ENCODE measurements at regions not wholly inside any gene's neighbourhood (a gene's known extent, or its start where the extent isn't known, plus 50 kb on each side); places are given as distances from the start of the nearest gene placed in this dataset.
"Not testable (repeated sequence)": the region's sequence is repeated elsewhere in the genome, so short reads cannot be mapped to it uniquely, and the experiment has no call there.

DNA sequence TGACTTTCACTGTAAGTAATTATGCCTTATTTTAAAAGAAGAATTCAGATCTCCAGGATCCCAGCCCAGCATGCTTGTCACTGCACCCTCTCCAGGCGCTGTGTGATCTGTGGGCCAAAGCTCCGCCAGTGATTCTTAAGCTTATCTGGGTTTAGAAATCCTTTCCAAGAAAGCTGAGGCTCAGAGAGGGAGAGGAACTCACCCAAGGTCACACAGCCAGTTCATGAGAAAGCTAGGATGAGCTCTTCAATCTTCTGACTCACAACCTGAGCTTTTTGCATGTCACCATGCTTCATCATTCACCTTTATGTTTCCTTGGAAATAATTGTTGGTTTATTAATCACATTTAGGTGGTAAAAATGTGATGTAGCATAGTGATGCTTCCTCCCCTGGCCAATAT is 136.6 kb upstream of the HAND1 start:
- DNase-seq, result no peak

DNA sequence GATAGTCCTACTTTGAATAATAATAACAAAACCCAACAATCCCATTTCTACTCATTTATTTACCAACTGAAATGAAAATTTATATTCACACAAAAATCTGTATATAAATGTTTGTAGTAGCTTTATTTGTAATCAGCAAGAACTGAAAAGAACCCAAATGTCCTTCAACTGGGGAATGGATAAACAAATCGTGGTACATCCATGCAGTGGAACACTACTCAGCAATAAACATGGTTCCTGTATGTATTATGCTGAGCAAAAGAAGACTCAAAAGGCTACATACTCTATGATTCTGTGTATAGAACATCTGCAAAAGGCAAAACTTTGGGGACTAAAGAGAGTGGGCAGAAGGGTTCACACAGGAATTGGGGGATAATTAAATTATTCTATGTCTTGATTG is 136.1 kb upstream of the HAND1 start:
- DNase-seq, result no peak

DNA sequence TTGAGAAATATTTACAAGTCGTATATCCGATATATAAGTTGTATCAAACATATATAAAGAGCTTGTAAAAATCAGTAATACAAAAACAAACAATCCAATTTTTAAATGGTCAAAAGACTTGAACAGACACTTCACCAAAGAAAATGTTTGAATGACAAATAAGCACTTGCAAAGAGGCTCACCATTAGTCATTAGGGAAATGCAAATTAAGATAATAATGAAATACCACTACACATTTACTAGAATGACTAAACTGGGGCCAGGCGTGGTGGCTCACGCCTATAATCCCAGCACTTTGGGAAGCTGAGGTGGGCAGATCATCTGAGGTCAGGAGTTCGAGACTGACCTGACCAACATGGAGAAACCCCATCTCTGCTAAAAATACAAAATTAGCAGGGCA is 134.6 kb upstream of the HAND1 start:
- no peak for DNase-seq

DNA sequence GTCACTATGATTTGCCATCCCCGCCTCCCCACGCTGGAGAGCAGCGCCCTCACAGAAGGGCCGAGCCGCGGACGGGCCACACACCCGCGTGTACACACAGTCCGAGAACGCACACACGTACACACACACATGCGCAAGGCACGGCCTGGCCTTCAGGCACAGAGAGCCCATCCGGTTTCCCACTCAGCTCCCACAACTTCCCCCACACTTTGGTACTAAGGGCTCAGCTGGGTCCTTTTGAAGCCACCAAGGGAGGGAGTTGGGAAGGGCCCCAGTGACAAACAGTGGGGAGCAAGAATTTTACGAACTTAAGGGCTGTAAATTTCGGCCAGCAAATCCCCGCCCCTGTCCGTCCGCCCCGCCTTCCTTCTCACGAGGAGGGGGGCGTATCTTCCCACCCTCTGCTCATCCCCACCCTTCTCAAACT is 133.3 kb upstream of the HAND1 start:
- DNase-seq, result no peak

DNA sequence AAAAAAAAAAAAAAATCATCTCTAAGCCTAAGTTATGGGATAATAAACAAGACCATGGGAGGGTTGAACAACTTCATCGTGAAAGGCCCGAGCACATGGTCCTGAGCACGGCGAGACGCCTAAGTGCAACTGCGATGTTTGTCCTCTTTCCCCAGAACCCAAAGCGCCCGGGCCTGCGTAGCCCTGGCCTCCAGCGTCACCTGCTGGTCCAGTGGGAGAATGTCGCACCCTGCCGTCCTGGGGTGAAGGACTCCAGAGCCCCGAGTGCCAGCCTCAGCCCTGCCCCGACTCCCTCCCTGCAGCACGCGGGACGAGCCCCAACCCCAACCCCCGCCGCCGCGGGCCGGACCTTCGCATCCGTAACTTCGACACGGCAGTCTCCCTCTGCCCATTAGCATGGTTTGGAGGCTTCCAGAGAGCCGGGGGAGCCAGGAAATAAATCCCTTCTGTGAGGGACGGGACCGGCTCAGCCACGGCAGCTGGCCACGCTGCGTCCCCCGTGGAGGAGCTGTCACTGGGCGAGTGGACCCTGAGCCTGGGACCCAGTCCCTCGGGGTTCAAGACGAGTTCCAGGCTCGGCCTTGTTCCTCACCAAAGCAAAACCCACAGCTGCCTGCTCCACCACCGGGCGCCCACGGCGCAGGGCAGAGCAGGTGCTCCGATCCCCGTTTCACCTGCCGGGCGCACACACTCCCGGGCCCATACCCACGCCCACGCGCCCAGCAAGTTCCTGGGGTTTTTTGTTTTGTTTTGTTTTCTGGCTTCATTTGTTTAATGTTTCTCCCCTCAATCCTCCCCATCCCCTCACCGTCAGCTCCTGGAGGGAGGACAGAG is 132.5 kb upstream of the HAND1 start:
- DNase-seq, result peak; percentile 37 to 52

DNA sequence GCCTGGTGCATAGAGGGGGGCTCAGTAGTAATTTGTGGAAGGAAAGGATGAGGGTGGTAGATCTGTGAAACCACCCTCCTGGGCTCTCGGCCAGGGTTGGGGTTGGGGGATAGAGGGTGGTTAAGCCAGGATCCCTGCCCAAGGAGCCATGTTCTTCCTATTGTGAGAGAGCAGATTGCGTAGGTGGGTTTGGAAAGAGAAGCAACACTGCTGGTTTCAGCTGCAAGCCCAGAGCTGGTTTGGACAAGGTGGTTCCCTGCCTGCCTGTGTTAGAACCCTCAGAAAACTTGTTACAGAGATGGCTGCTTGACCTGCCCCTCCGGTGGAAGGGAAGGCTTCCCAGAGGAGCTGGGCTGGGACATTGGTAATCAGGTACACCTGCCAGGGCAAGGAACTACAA is 131.2 kb upstream of the HAND1 start:
- no peak for DNase-seq

DNA sequence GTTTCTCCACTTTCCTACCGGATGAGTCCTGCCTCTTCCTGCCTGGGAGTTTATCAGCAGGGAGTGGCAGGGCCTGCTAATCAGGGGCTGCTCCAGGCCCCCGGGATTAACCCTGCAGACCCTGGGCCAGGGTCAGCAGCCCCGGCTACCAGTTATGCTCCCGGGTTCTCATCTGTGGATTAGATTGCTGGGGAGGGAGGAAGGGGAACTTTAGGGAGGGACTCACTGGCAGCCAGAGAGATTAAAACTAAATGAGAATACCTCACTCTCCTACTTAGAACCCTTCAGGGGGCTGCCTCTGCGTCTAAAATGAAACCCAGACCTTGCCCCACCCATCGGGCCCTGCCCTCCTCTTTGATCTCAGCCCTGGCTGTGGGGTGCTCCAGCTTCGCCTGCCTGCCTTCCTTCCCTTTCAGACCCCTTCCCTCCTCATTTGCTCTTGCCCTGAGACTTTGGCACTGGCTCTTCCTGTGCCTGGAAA is 130.5 kb upstream of the HAND1 start:
- DNase-seq, result no peak

DNA sequence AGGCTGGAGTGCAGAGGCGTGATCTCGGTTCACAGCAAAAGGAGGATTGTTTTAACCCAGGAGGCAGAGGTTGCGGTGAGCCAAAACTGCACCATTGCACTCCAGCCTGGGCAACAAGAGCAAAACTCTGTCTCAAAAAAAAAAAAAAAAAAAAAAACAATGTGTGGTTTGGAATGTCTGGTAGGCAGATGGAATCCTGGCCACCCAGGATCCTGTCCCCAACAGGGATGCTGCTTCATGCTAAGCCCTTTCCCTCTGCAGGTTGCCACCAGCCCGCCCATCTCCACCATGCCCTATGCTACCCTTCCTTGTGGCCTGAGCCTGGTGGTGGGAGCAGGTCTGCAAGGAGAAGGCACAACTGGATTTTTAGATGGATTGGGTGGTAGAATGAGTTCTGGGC is 129.7 kb upstream of the HAND1 start:
- no peak for DNase-seq

DNA sequence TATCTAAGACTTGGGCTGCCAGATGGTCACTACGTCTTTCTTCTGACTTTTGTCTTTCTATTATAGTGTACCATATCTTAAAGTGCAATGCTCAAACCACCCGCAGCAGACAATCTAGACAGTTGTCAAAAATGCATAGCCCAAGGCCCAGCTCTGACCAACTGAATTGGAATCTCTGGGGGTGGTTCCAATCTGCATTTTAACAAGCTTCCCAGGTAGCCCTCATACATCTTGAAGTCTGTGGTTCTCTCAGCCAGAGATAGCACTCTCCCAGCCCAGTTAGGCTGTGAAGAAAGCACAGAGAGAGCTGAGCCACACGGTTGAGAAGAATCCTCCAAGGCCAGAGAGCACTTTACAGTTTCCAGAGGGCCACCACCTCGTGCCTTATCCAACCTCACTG is 128.2 kb upstream of the HAND1 start:
- DNase-seq, result no peak

DNA sequence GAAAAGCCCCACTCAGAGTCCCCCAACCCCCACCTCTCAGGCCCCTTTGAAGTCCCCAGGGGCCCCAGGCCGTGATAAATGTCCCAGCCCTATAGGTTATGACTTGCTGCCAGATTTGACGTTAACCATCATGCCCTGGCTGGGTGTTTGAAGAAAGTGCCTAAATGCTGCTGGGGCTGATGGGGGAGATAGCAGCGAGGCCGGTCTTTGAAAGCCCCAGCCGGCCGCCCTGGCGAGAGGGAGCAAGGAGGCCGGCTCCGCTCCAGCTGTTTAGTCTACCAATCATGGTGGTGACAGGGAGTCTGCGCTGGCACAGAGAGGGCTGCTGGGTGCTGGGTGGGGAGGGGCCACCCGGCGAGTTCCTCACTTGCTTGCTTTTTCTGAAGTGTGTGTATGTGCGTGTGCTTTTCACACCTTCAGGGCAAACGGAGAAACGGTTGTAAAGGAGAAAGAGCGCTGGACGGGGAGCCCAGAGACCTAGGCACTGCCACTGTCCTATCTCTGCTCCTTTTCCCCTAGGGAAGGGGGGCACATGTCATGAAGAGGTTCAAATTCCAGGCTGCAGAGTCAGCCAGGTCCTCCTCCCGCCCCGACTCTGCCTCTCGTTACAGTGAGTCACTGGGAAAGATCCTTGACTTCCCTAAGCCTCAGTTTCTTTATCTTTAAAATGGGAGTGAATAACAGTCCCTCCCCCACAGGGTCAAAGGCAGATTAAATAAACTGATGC is 126.1 kb upstream of the HAND1 start:
- DNase-seq, result no peak

DNA sequence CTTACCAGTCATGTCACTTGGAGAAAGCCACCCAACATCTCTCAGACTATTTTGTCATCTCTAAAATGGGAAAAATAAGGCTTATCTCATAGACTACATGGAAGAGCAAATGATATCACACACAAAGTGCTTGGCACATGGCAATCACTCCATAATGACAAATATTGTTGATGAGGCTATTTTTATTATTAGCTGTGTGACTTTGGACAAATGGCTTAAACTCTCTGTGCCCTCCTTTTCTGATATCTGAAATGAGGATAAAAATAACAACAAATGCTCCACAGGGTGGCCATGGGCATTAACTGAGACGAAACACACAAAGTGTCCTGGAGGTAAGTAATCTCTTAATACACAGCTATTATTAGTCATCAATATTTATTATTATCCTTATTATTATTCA is 125.5 kb upstream of the HAND1 start:
- no peak for DNase-seq

DNA sequence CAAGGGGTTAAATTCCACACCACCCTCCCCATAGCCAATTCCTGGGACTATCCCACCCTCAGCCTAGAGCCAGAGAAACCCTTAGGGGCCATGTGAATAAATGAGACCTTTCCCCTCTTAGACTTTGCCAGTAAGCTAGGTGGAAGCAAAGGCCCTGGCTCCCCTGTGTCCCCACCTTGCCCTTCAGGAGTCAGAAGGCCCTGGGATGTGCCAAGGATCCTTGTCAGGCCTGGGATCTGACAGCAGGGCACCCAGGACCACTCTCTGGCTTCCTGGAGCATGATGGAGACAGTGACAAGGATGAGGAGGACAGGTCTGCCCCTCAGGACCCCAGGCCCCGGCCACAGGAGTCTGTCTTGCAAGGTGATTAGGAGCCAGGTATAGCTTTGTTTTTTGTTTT is 125.0 kb upstream of the HAND1 start:
- no peak for DNase-seq

DNA sequence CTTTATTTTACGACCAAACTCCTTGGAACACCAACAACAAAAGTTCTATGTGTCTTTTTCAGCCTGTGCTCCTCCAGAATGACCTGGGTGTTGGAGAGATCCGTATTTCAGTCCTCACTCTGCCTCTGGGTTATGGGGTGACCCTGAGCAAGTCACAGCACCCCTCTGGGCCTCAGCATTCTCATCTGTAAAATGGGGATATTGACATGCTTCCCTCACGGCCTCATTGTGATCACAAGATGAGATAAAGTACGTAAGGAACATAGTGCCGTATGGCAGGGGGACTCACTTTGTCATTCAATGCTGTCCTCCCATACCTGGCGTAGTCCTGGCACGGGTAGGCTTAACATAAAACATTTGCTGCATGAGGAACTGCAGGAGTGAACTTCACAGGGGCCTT is 123.0 kb upstream of the HAND1 start:
- DNase-seq, result no peak

DNA sequence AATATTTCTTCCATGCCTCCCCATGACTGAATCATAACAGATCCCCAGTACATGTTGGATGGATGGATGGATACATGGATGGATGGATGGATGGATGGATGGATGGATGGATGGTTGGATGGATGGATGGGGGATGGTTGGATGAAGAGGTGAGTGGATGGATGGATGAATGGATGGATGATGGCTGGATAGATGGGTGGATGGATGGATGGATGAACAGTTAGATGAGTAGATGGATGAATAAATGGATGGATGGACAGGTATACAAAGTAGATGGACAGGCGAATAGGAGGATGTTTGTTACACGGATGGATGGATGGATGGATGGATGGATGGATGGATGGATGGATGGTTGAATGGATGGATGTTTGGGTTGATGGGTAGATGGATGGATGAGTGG is 120.0 kb upstream of the HAND1 start:
- no peak for DNase-seq

DNA sequence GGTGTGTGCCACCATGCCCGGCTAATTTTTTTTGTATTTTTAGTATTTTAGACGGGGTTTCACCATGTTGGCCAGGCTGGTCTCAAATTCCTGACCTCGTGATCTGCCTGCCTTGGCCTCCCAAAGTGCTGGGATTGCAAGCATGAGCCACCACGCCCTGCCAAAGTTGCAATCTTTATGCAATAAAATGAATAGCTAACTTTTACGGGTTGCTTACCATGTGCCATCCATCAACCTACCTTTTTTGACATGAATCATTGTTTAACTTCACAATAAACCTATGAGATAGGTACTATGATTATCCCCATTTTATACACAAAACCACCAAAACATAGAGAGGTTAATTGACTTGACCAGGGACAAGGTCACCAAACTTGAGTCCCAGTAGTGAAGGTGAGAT is 118.8 kb upstream of the HAND1 start:
- DNase-seq, result not testable (repeated sequence)

DNA sequence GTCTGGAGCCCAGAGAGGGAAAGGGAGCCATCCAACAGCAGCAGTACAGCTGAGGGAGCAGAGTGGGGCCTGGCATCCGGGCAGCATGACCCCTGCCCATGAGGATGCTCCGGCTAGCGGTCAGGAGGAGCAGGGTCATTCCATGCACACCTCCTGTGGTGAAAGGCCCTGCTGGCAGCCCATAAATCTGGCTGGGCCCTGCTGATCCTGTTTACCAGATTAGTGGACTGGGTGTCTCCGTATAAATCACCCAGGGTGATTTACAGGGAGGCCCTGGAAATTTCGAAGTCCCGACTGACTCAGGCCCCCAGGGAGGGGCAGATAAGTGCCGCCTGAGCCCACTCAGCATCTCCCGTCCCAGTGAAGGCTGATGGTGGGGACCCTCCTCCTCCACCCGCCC is 117.6 kb upstream of the HAND1 start:
- no peak for DNase-seq

DNA sequence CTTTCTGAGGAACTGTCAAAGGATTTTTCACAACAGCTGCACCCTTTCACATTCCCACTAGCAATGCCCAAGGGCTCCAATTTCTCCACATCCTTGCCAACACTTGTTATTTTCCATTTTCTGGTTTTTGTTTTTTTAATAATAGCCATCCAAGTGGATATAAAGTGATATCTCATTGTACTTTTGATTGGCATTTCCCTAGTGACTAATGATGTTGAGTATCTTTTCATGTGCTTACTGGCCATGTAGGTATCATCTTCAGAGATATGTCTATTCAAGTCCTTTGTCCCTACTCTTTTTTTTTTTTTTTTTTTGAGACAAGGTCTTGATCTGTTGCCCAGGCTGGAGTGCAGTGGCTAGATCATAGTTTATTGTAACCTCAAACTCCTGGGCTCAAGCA is 115.8 kb upstream of the HAND1 start:
- no peak for DNase-seq

DNA sequence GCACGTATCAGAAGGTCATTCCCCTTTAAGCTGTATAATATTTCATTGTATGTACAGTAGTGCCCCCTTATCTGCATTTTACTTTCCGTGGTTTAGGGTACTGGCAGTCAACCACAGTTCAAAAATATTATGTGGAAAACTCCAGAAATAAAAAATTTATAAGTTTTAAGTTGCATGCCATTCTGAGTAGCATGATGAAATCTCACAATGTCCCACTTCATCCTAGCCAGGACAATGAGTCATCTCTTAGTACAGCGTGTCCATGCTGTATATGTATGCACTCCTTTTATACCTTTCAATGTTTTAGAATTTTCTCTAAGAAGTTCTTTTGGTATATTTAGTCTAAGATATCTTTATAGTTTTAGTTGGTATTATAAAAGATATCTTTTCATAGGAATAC is 115.0 kb upstream of the HAND1 start:
- DNase-seq, result no peak

DNA sequence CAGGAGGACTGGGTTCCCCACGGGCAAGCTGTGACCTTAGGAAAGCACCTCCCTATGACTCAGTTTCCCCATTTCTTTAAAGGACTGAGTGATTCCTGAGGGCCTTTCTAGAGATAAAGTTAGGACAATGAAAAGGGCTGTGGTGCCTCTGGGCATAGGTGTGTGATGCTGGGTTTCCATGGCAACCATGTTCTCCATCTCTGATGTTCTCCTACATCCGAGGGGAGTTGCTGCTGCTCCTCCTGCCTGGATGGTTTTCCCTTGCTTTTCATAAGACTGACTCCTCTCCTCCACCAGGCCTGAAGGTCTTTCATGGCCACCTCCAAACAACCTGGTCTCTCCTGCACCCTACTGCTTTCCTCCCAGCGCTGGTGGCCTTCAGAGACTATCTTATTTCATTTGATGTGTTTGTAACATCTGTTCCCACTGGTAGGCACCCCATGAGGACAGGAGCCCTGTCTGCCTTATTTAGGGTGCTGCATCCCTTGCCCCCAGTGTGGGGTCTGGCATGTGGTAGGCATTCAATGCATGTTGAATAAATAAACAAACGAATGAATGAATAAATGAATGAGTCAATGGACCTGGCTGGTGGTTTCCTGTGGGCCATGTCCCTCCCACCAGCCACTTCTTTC is 112.2 kb upstream of the HAND1 start:
- no peak for DNase-seq

DNA sequence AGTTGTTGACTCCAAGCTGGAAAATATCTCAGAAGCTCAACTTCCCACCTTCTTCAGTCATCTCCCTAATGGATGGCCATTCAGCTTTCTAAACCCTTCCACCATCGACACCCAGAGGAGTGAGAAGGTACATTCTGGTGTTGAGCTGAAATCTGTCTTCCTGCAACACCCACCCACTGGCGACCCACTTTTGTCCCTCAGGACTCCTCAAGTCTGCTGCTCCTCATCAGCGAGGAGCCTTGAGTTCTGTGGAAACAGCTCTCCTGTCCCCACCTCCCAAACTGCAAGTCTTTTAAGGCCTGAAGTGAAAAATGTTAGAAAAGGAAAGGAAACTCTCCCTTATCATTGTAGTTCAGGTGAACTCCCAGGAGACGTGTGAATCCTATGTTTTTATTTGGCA is 111.5 kb upstream of the HAND1 start:
- no peak for DNase-seq

DNA sequence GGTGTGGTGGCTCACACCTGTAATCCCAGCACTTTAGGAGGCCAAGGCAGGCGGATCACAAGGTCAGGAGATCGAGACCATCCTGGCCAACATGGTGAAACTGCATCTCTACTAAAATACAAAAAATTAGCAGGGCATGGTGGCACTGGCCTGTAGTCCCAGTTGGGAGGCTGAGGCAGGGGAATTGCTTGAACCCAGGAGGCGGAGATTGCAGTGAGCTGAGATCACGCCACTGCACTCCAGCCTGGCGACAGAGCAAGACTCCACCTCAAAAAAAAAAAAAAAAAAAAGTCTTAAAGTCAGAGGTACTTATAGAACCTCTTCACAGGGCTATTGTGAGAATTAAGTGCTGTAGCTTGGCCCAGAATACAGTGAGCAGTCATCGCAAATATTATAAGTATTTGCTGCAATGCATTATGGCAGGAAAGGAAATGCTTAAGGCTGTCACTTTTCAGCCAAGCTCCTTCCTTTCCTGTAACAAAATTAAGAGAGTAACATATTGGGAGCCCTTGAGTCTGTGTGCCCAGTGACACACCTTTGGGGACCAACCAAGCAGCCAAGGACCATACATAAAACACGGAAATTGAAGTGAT is 110.9 kb upstream of the HAND1 start:
- DNase-seq, result not testable (repeated sequence)

DNA sequence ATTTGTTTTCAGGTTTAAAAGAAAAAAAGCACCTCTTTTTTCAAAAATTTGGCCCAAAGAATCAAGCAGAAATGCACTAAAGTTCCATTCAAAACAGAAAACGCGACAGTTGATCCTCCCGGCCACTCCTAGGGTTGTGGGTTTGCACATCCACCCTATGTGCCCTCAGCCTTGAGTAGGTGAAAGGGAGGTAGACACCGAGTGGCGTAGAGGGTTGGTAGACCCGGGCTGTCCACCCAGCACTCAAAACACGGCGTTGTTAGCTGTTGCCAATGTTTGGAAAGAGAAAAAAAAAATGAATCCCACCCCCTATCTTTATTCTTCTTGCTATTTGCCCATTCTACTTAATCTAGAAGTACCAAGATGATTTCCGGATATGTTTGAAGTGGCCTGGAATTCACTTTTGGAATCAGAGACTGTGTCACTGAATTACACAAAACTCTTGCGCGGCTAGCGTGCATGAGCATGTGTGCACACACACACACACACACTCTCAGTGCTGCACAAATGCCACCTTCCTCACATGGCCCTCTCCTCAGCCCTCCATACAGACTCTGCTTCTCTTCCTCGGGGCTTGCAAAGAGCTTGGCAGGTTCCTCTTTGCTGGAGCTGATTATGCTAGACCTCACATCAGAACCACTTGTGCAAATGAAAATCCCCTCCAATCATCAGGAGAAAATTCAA is 110.2 kb upstream of the HAND1 start:
- no peak for DNase-seq
